ENCODE measurements at regions not wholly inside any gene's neighbourhood (a gene's known extent, or its start where the extent isn't known, plus 50 kb on each side); places are given as distances from the start of the nearest gene placed in this dataset.

DNA sequence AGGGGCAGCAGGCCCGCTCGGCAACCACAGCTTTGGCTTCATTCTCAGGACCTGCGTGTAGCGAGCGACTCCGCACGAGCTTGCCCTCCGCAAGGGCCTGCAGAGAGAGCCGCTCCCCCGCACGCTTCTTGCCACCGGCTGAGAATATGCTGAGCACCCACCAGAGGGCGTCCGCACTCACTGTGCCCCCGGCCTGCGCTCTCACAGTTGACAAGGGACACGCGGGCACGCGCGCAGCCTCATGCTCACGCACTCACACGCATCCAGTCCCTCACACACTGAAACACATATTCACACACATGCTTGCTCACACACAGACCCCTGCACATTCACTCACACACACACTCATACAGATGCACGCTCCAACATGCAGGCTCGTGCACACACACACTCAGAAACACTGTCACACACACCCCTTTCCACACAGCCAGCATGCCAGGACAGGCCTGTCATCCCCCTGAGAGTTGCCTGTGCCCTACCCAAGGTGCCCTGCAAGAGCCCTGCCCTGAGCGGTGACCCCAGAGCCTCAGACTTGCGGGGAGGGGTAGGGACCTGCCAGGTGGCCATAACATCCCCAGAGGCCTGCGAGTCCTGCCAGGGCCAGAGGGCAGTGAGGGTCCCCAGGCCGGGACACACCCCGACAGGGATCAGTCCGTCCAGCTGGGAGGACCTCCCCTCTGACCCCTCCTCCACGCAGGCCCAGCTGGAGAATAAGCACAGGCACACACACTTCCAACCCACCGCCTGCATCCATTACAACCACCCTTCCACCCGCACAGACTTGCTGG lies 174.1 kb downstream of the BMP7 start:
- no peak overlapping the region for H4K5ac ChIP-seq (ENCODE audit: insufficient read length, low read depth, low read length)
- H3K23ac ChIP-seq (ENCODE audit: insufficient read length, low read depth, low read length), result no peak overlapping the region
- H2BK15ac ChIP-seq (ENCODE audit: low read depth, low read length), result no peak overlapping the region
- no peak overlapping the region for H3K18ac ChIP-seq (ENCODE audit: insufficient read length, low read depth, low read length)
- H3K14ac ChIP-seq (ENCODE audit: insufficient read depth, low read length), result no peak overlapping the region
- no peak overlapping the region for H2BK5ac ChIP-seq (ENCODE audit: insufficient read length, low read length)
- H2AK5ac ChIP-seq (ENCODE audit: insufficient read length, low read length), result no peak overlapping the region
- Mint-ChIP-seq H3K27me3 (ENCODE audit: low read depth) (peaks cover 44% of the 10 kb centered on the region), H3K4me1 (peaks cover 6 to 11% of the 10 kb centered on the region in 2 experiments), H3K36me3 (ENCODE audit: insufficient read depth in 1 of 3, low read depth in 3 of 3) (no peaks in the 10 kb centered on the region; a peak in 1 of 7 replicates), H3K9me3 (peaks cover 0 to 14% of the 10 kb centered on the region in 2 experiments; a peak in 1 of 5 replicates), H3K27ac (no peak overlapping the region; a peak in 1 of 7 replicates), H3K4me3 (no peak overlapping the region; a peak in 1 of 5 replicates)
- H3K56ac ChIP-seq (ENCODE audit: insufficient read length, low read depth, low read length), result no peak overlapping the region
- H2BK20ac ChIP-seq (ENCODE audit: low read depth, low read length, poor library complexity, severe bottlenecking), result no peak overlapping the region
- H3K79me1 ChIP-seq (ENCODE audit: insufficient read depth, low read depth, low read length, poor library complexity, severe bottlenecking), result no peaks in the 10 kb centered on the region
- no peak overlapping the region for H4K8ac ChIP-seq (replicated peaks; ENCODE audit: insufficient read length, low read depth, low read length)
- H3K4me2 ChIP-seq (ENCODE audit: insufficient read depth, insufficient read length, low read length), result no peak overlapping the region
- no peak overlapping the region for H4K91ac ChIP-seq (ENCODE audit: insufficient read length, low read depth, low read length)
- H2AFZ ChIP-seq (ENCODE audit: low read length), result no peak overlapping the region
- peak; percentile 93 for TF ChIP-seq CTCF (conservative IDR thresholded peaks at IDR 0.05)
- H3K23me2 ChIP-seq (ENCODE audit: insufficient read length, low read depth, low read length, poor library complexity, severe bottlenecking), result no peaks in the 10 kb centered on the region
- no peaks in the 10 kb centered on the region for H3K4me1 ChIP-seq (ENCODE audit: insufficient read depth, low read length)
- H3K27ac ChIP-seq (ENCODE audit: insufficient read length, low read depth, low read length), result no peak overlapping the region
- H3K27me3 ChIP-seq (ENCODE audit: insufficient read depth, low read length), result no peaks in the 10 kb centered on the region; the same call in 1 of the 2 replicates
- H3K9ac ChIP-seq (ENCODE audit: extremely low read depth, insufficient read length, low read length), result no peak overlapping the region
- no peaks in the 10 kb centered on the region for H3K9me3 ChIP-seq (ENCODE audit: control insufficient read depth, low read depth, low read length)
- H2BK12ac ChIP-seq (ENCODE audit: insufficient read length, low read depth, low read length), result no peak overlapping the region
- H3K4ac ChIP-seq (ENCODE audit: low read depth, low read length), result no peak overlapping the region
- H4K20me1 ChIP-seq (ENCODE audit: control insufficient read depth, insufficient read depth, insufficient read length), result peaks cover 3% of the 10 kb centered on the region
- WGBS (ENCODE audit: extremely low coverage, insufficient read length, low lambda C conversion rate), result no CpG with 5 or more reads among the region's 34 CpGs
- H2BK120ac ChIP-seq (ENCODE audit: low read depth, low read length, poor library complexity, severe bottlenecking), result no peak overlapping the region
- peak; percentile 85 for DNase-seq
- H3K79me2 ChIP-seq (ENCODE audit: insufficient read depth, low read length), result no peaks in the 10 kb centered on the region
- H3T11ph ChIP-seq (ENCODE audit: low read length), result no peak overlapping the region
